K562 (cell line): ENCODE measurements at regions not wholly inside any gene's neighbourhood (a gene's known extent, or its start where the extent isn't known, plus 50 kb on each side); places are given as distances from the start of the nearest gene placed in this dataset.

Experiments
- CEBPB ChIP-seq: fragments of 450-650 bp; IDR thresholded peaks from 2 replicates; pipeline ENCODE4 v1.6.1; 2016; ENCODE audit warnings: missing genetic modification characterization, missing compliant biosample characterization
- ETV5 ChIP-seq: sonication (generic); formaldehyde crosslinking; IDR thresholded peaks from 2 replicates; pipeline ENCODE4 v1.4.0; 2020; ENCODE audit warnings: low read depth, mild to moderate bottlenecking, missing genetic modification reagents
- KAT8 ChIP-seq: fragments of 450-650 bp; IDR thresholded peaks from 2 replicates; pipeline ENCODE4 v1.6.1; 2016; ENCODE audit warnings: low read depth, mild to moderate bottlenecking
- NR0B1 ChIP-seq: fragments of 450-650 bp; IDR thresholded peaks from one replicate; pipeline ENCODE4 v1.6.1; 2018; ENCODE audit warnings: mild to moderate bottlenecking, moderate library complexity; ENCODE audit not compliant: partially characterized antibody
- NR2C2 ChIP-seq, 2 experiments: fragments of 200-800 bp in 1 of 2; sonication (Bioruptor generic) in 1 of 2; sonication (generic) in 1 of 2; formaldehyde crosslinking in 1 of 2; IDR thresholded peaks; 2 replicates each; pipeline versions ENCODE4 v1.6.1 to v1.8.0; 2016 to 2022; ENCODE audit warnings: mild to moderate bottlenecking in 1 of 2, missing compliant biosample characterization in 1 of 2, missing genetic modification characterization in 1 of 2, missing genetic modification reagents in 1 of 2
- POLR2A ChIP-seq: fragments of 450-650 bp; conservative IDR thresholded peaks from 2 replicates; pipeline ENCODE4 v1.6.1; 2016
- RCOR1 ChIP-seq, 2 experiments: IDR thresholded peaks; 2 replicates each; pipeline ENCODE4 v1.6.1; 2012; ENCODE audit warnings: low read depth in 2 of 2, low read length in 2 of 2, borderline replicate concordance in 1 of 2, improper control_type of control experiment in 1 of 2
- USF2 ChIP-seq: sonication (generic); formaldehyde crosslinking; IDR thresholded peaks from 2 replicates; pipeline ENCODE4 v1.5.0; 2020; ENCODE audit warnings: missing genetic modification reagents
- ZNF280B ChIP-seq: fragments of 250-450 bp; sonication (Bioruptor Pico); IDR thresholded peaks from 2 replicates; pipeline ENCODE4 v1.5.1; 2021; ENCODE audit warnings: mild to moderate bottlenecking
- ZNF408 ChIP-seq: fragments of 250-450 bp; sonication (Bioruptor Pico); IDR thresholded peaks from 2 replicates; pipeline ENCODE4 v1.4.0; 2020; ENCODE audit warnings: low read depth, mild to moderate bottlenecking, moderate library complexity

GRCh38 chr3:99357131-99357530 is 281.3 kb upstream of the COL8A1 start:
- TF ChIP-seq ZNF280B (CRISPR knock-in tag) (no peak), KAT8 (no peak), POLR2A (no peak), CEBPB (tag) (no peak), ZNF408 (CRISPR knock-in tag) (no peak), USF2 (CRISPR knock-in tag) (no peak), ETV5 (CRISPR knock-in tag) (no peak), RCOR1 (IDR thresholded peaks at IDR 0.05; ENCODE audit: borderline replicate concordance in 1 of 2, low read depth in 2 of 2, low read length in 2 of 2) (no peak), NR2C2 (CRISPR knock-in tag; IDR thresholded peaks at IDR 0.05) (no peak), NR2C2 (tag; IDR thresholded peaks at IDR 0.05) (no peak), NR0B1 (no peak)
